ENCODE measurements at regions not wholly inside any gene's neighbourhood (a gene's known extent, or its start where the extent isn't known, plus 50 kb on each side); places are given as distances from the start of the nearest gene placed in this dataset.

DNA sequence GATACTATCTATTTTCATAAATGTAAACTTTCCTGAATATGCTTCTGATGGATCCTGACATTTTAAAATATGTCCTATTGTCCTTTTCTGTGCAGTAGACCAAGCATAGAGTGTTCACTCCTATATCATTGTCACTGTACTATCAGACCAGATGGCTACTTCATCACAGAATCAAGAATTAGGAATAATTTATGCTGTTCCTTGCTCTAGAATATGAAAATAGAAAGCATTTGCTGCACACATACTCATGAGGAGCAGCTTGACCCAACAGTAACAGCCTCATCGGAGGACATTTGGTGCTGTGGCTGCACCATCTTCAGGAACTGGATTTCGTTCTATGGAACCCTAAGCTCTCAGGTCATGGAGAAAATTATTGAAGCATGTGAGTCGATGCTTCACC lies 468.9 kb upstream of the HNRNPA3 start:
- Histone ChIP-seq H3K36me3 (ENCODE audit: low read depth, low read length) (no peaks in the 10 kb centered on the region), H3K27ac (ENCODE audit: low read length) (no peak overlapping the region), H3K79me2 (ENCODE audit: low read length) (no peaks in the 10 kb centered on the region), H3K4me3 (ENCODE audit: low read length) (no peak overlapping the region), H3K4me1 (ENCODE audit: insufficient read depth, low read length) (no peaks in the 10 kb centered on the region), H3K4me2 (ENCODE audit: low read length) (no peak overlapping the region), H3K27me3 (ENCODE audit: low read length) (peaks cover 72% of the 10 kb centered on the region), H3K9me3 (ENCODE audit: low read length) (no peaks in the 10 kb centered on the region), H4K20me1 (ENCODE audit: low read length) (no peaks in the 10 kb centered on the region), H3F3A (ENCODE audit: low read length, unreplicated experiment) (no peaks in the 10 kb centered on the region), H2AFZ (ENCODE audit: low read length) (no peak overlapping the region), H3K9me2 (replicated peaks; ENCODE audit: low read length) (no peaks in the 10 kb centered on the region), H3K9ac (ENCODE audit: low read length) (no peak overlapping the region)
- no peak for ATAC-seq
- ChIA-PET POLR2A (ENCODE audit: unreplicated experiment) (no interaction called here), CTCF (no interaction called here)
- intact Hi-C loops (cut with micrococcal nuclease) = no loop called here
- DNase-seq = no peak
- BruUV-seq (replicated peaks) = no TSS peak
- TF ChIP-seq, protein P1, sequence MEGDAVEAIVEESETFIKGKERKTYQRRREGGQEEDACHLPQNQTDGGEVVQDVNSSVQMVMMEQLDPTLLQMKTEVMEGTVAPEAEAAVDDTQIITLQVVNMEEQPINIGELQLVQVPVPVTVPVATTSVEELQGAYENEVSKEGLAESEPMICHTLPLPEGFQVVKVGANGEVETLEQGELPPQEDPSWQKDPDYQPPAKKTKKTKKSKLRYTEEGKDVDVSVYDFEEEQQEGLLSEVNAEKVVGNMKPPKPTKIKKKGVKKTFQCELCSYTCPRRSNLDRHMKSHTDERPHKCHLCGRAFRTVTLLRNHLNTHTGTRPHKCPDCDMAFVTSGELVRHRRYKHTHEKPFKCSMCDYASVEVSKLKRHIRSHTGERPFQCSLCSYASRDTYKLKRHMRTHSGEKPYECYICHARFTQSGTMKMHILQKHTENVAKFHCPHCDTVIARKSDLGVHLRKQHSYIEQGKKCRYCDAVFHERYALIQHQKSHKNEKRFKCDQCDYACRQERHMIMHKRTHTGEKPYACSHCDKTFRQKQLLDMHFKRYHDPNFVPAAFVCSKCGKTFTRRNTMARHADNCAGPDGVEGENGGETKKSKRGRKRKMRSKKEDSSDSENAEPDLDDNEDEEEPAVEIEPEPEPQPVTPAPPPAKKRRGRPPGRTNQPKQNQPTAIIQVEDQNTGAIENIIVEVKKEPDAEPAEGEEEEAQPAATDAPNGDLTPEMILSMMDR (conservative IDR thresholded peaks at IDR 0.05; ENCODE audit: low read depth, low read length) = no peak
- no peak for TF ChIP-seq EZH2phosphoT487 (IDR thresholded peaks at IDR 0.05; ENCODE audit: borderline replicate concordance, low read length)
- no peak for TF ChIP-seq EZH2 (IDR thresholded peaks at IDR 0.05; ENCODE audit: low read length, unreplicated experiment)

DNA sequence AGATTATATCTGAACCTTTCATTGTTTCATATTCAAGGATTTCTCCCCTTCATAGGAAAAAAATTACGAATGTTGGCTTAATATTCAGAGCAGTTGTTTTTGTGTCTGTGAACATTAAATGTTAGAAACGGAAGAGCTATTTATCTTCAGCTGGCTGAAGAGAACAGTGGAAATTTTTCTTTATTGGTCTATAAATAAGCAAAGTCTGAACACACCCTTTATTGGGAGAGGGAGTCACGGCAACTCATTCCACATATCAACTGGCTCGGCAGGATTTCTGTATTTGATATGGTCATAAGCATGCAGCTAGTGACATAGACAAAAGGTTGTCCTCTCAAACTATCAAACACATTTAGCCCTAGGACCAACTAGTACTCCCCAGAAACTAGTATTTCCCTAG lies 468.4 kb upstream of the HNRNPA3 start:
- Histone ChIP-seq H2AFZ (ENCODE audit: low read length) (no peak overlapping the region), H3K79me2 (ENCODE audit: low read length) (no peaks in the 10 kb centered on the region), H3K4me3 (ENCODE audit: low read length) (no peak overlapping the region), H3F3A (ENCODE audit: low read length, unreplicated experiment) (no peaks in the 10 kb centered on the region), H3K27me3 (ENCODE audit: low read length) (peaks cover 71% of the 10 kb centered on the region), H3K36me3 (ENCODE audit: low read depth, low read length) (no peaks in the 10 kb centered on the region), H3K27ac (ENCODE audit: low read length) (no peak overlapping the region), H3K9me2 (replicated peaks; ENCODE audit: low read length) (no peaks in the 10 kb centered on the region), H4K20me1 (ENCODE audit: low read length) (no peaks in the 10 kb centered on the region), H3K9me3 (ENCODE audit: low read length) (no peaks in the 10 kb centered on the region), H3K4me2 (ENCODE audit: low read length) (no peak overlapping the region), H3K4me1 (ENCODE audit: insufficient read depth, low read length) (no peaks in the 10 kb centered on the region), H3K9ac (ENCODE audit: low read length) (no peak overlapping the region)
- intact Hi-C loops (cut with micrococcal nuclease) = no loop called here
- POLR2A ChIA-PET (ENCODE audit: unreplicated experiment) = no interaction called here
- CTCF ChIA-PET = no interaction called here
- peak; percentile 40 for ATAC-seq
- no peak for DNase-seq
- no TSS peak for BruUV-seq (replicated peaks)
- TF ChIP-seq EZH2 (IDR thresholded peaks at IDR 0.05; ENCODE audit: low read length, unreplicated experiment) (no peak), EZH2phosphoT487 (IDR thresholded peaks at IDR 0.05; ENCODE audit: borderline replicate concordance, low read length) (no peak)
- TF ChIP-seq, protein P1 (conservative IDR thresholded peaks at IDR 0.05; ENCODE audit: low read depth, low read length) = no peak

DNA sequence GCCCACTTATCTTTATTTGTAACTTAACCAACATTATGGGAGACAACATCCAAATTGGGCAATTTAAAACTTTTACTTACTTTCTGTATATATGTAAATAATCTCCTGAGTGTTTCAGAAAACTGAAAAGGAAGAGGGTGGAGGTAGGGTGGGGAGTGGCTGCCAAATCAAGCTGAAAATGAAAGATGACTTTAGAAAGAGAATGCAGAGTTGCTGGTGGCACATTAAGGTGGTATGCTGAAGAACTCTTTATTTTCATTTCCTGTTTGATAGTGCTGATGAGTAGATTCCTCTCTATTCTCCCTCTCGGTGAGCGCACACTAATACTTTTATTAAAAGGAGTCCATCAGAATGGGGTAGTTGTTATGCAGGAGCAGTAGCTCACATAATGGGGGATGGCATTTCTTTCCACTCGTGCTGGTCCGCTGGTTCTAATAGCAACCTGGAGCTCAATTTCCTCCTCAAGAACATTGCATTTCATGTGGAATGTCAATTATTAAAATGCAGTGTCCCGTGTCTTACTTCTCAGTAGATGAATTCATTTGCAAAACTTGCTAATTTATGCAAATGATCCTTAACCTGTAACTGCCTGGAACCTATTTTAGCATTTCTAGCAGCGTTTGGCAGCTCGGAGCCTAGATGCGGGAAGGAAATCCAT lies 466.9 kb upstream of the HNRNPA3 start:
- BruUV-seq (replicated peaks) = no TSS peak
- ChIA-PET CTCF (no interaction called here), POLR2A (ENCODE audit: unreplicated experiment) (no interaction called here)
- no peaks in the 10 kb centered on the region for H3F3A ChIP-seq (ENCODE audit: low read length, unreplicated experiment)
- no peak overlapping the region for H3K4me3 ChIP-seq (ENCODE audit: low read length)
- no peaks in the 10 kb centered on the region for H4K20me1 ChIP-seq (ENCODE audit: low read length)
- no peak for ATAC-seq
- H3K9me3 ChIP-seq (ENCODE audit: low read length) = no peaks in the 10 kb centered on the region
- H3K4me1 ChIP-seq (ENCODE audit: insufficient read depth, low read length) = no peaks in the 10 kb centered on the region
- no peaks in the 10 kb centered on the region for H3K9me2 ChIP-seq (replicated peaks; ENCODE audit: low read length)
- intact Hi-C loops (cut with micrococcal nuclease) = no loop called here
- TF ChIP-seq, protein P1 (conservative IDR thresholded peaks at IDR 0.05; ENCODE audit: low read depth, low read length) = no peak
- TF ChIP-seq EZH2 (IDR thresholded peaks at IDR 0.05; ENCODE audit: low read length, unreplicated experiment) (no peak), EZH2phosphoT487 (IDR thresholded peaks at IDR 0.05; ENCODE audit: borderline replicate concordance, low read length) (no peak)
- no peak overlapping the region for H2AFZ ChIP-seq (ENCODE audit: low read length)
- no peak overlapping the region for H3K27ac ChIP-seq (ENCODE audit: low read length)
- peaks cover 72% of the 10 kb centered on the region for H3K27me3 ChIP-seq (ENCODE audit: low read length)
- no peak overlapping the region for H3K4me2 ChIP-seq (ENCODE audit: low read length)
- H3K9ac ChIP-seq (ENCODE audit: low read length) = no peak overlapping the region
- H3K36me3 ChIP-seq (ENCODE audit: low read depth, low read length) = no peaks in the 10 kb centered on the region
- no peak for DNase-seq
- H3K79me2 ChIP-seq (ENCODE audit: low read length) = no peaks in the 10 kb centered on the region
